H9 (cell line): ENCODE measurements at regions not wholly inside any gene's neighbourhood (a gene's known extent, or its start where the extent isn't known, plus 50 kb on each side); places are given as distances from the start of the nearest gene placed in this dataset.

ENCODE experiments used
- DNase-seq: peaks from one replicate; pipeline ENCODE4 v3.0.0-alpha.2; 2017
- H2AFZ ChIP-seq: one replicate; pipeline ENCODE4 v1.6.1; 2013; ENCODE audit warnings: mild to moderate bottlenecking, low read length, control low read depth, moderate library complexity
- H2AK5ac ChIP-seq: 2 replicates; pipeline ENCODE4 v1.6.1; 2013; ENCODE audit warnings: low read length, control low read depth, mixed read lengths; ENCODE audit not compliant: insufficient read length
- H2BK120ac ChIP-seq: one replicate; pipeline ENCODE4 v1.6.1; 2013; ENCODE audit warnings: low read depth, mild to moderate bottlenecking, low read length, control low read depth, inconsistent platforms; ENCODE audit not compliant: poor library complexity, severe bottlenecking
- H2BK12ac ChIP-seq: 2 replicates; pipeline ENCODE4 v1.6.1; 2013; ENCODE audit warnings: low read length, control low read depth, mixed read lengths, low read depth; ENCODE audit not compliant: insufficient read length
- H2BK15ac ChIP-seq: 2 replicates; pipeline ENCODE4 v1.6.1; 2013; ENCODE audit warnings: low read depth, low read length, control low read depth
- H2BK20ac ChIP-seq: one replicate; pipeline ENCODE4 v1.6.1; 2013; ENCODE audit warnings: low read depth, mild to moderate bottlenecking, low read length, control low read depth, inconsistent platforms; ENCODE audit not compliant: poor library complexity, severe bottlenecking
- H2BK5ac ChIP-seq: 2 replicates; pipeline ENCODE4 v1.6.1; 2013; ENCODE audit warnings: low read length, control low read depth, mixed read lengths; ENCODE audit not compliant: insufficient read length
- H3K14ac ChIP-seq: 2 replicates; pipeline ENCODE4 v1.6.1; 2013; ENCODE audit warnings: low read length, control low read depth; ENCODE audit not compliant: insufficient read depth
- H3K18ac ChIP-seq: 2 replicates; pipeline ENCODE4 v1.6.1; 2013; ENCODE audit warnings: low read depth, mild to moderate bottlenecking, mixed read lengths, low read length, control low read depth; ENCODE audit not compliant: insufficient read length
- H3K23ac ChIP-seq: 2 replicates; pipeline ENCODE4 v1.6.1; 2013; ENCODE audit warnings: low read length, control low read depth, mixed read lengths, low read depth; ENCODE audit not compliant: insufficient read length
- H3K23me2 ChIP-seq: 2 replicates; pipeline ENCODE4 v1.6.1; 2013; ENCODE audit warnings: low read depth, mild to moderate bottlenecking, mixed read lengths, low read length, control low read depth; ENCODE audit not compliant: insufficient read length, poor library complexity, severe bottlenecking
- H3K27ac ChIP-seq: 2 replicates; pipeline ENCODE4 v1.5.1; 2013; ENCODE audit warnings: low read length, control low read depth, mixed read lengths, low read depth; ENCODE audit not compliant: insufficient read length
- H3K27me3 ChIP-seq: 2 replicates; pipeline ENCODE4 v1.6.1; 2013; ENCODE audit warnings: low read length, control low read depth, inconsistent platforms; ENCODE audit not compliant: insufficient read depth
- H3K4ac ChIP-seq: 2 replicates; pipeline ENCODE4 v1.6.1; 2013; ENCODE audit warnings: low read depth, mild to moderate bottlenecking, control low read depth, inconsistent platforms, low read length, moderate library complexity
- H3K4me1 ChIP-seq: 2 replicates; pipeline ENCODE4 v1.6.1; 2013; ENCODE audit warnings: low read length, control low read depth, inconsistent platforms; ENCODE audit not compliant: insufficient read depth
- H3K4me2 ChIP-seq: 2 replicates; pipeline ENCODE4 v1.6.1; 2013; ENCODE audit warnings: low read length, control low read depth, mixed read lengths; ENCODE audit not compliant: insufficient read length, insufficient read depth
- H3K56ac ChIP-seq: 2 replicates; pipeline ENCODE4 v1.6.1; 2013; ENCODE audit warnings: low read depth, mild to moderate bottlenecking, mixed read lengths, low read length, control low read depth; ENCODE audit not compliant: insufficient read length
- H3K79me1 ChIP-seq: 2 replicates; pipeline ENCODE4 v1.6.1; 2013; ENCODE audit warnings: low read depth, mild to moderate bottlenecking, moderate library complexity, low read length, control low read depth, inconsistent platforms; ENCODE audit not compliant: insufficient read depth, poor library complexity, severe bottlenecking
- H3K79me2 ChIP-seq: 2 replicates; pipeline ENCODE4 v1.6.1; 2013; ENCODE audit warnings: low read length, control low read depth, inconsistent platforms; ENCODE audit not compliant: insufficient read depth
- H3K9ac ChIP-seq: 2 replicates; pipeline ENCODE4 v1.6.1; 2013; ENCODE audit warnings: low read length, control low read depth, mixed read lengths; ENCODE audit not compliant: insufficient read length; ENCODE audit errors: extremely low read depth
- H3K9me3 ChIP-seq: one replicate; pipeline ENCODE4 v1.6.1; 2013; ENCODE audit warnings: low read depth, low read length, inconsistent platforms; ENCODE audit not compliant: control insufficient read depth
- H3T11ph ChIP-seq: one replicate; pipeline ENCODE4 v1.6.1; 2013; ENCODE audit warnings: mild to moderate bottlenecking, low read length, control low read depth, inconsistent platforms
- H4K20me1 ChIP-seq: one replicate; pipeline ENCODE4 v1.6.1; 2013; ENCODE audit not compliant: control insufficient read depth, insufficient read length, insufficient read depth
- H4K5ac ChIP-seq: 2 replicates; pipeline ENCODE4 v1.6.1; 2013; ENCODE audit warnings: low read depth, mild to moderate bottlenecking, mixed read lengths, low read length, control low read depth; ENCODE audit not compliant: insufficient read length
- H4K8ac ChIP-seq: replicated peaks from 2 replicates; pipeline ENCODE4 v1.6.1; 2013; ENCODE audit warnings: low read length, control low read depth, mixed read lengths, low read depth; ENCODE audit not compliant: insufficient read length
- H4K91ac ChIP-seq: 2 replicates; pipeline ENCODE4 v1.6.1; 2013; ENCODE audit warnings: low read depth, mild to moderate bottlenecking, moderate library complexity, mixed read lengths, low read length, control low read depth; ENCODE audit not compliant: insufficient read length
- H3K27ac Mint-ChIP-seq, 3 experiments: 2 replicates in 2 of 3; 3 replicates in 1 of 3; pipeline ENCODE4 v1.8.0; 2020 to 2021; ENCODE audit warnings: mixed read lengths in 3 of 3, mild to moderate bottlenecking in 1 of 3, moderate library complexity in 1 of 3
- H3K27me3 Mint-ChIP-seq: 2 replicates; pipeline ENCODE4 v1.8.0; 2021; ENCODE audit warnings: low read depth, mild to moderate bottlenecking, moderate library complexity, mixed read lengths
- H3K36me3 Mint-ChIP-seq, 3 experiments: 2 replicates in 2 of 3; 3 replicates in 1 of 3; pipeline ENCODE4 v1.8.0; 2020 to 2021; ENCODE audit warnings: low read depth in 3 of 3, mixed read lengths in 3 of 3; ENCODE audit not compliant: insufficient read depth in 1 of 3
- H3K4me1 Mint-ChIP-seq, 2 experiments: 2 replicates each; pipeline ENCODE4 v1.8.0; 2020; ENCODE audit warnings: mixed read lengths in 2 of 2
- H3K4me3 Mint-ChIP-seq, 2 experiments: 2 replicates in 1 of 2; 3 replicates in 1 of 2; pipeline ENCODE4 v1.8.0; 2020 to 2021; ENCODE audit warnings: mild to moderate bottlenecking in 2 of 2, mixed read lengths in 2 of 2, moderate library complexity in 1 of 2
- H3K9me3 Mint-ChIP-seq, 2 experiments: 2 replicates in 1 of 2; 3 replicates in 1 of 2; pipeline ENCODE4 v1.8.0; 2020; ENCODE audit warnings: mild to moderate bottlenecking in 2 of 2, mixed read lengths in 2 of 2, moderate library complexity in 1 of 2
- CTCF ChIP-seq: fragments of 200-600 bp; sonication (generic); conservative IDR thresholded peaks from 3 replicates; pipeline ENCODE4 v1.8.0; 2021; ENCODE audit warnings: antibody characterized with exemption, mild to moderate bottlenecking
- whole genome bisulfite sequencing: extraction: QIAGEN DNeasy Blood & Tissue Kit; methylation state at CpG from one replicate; pipeline ENCODE4 v1.1.7; 2013; ENCODE audit warnings: missing lambda C conversion rate, low lambda C conversion rate, mixed read lengths; ENCODE audit not compliant: insufficient read length; ENCODE audit errors: extremely low coverage; 5-methylcytosine and 5-hydroxymethylcytosine counted together

- Histone ChIP-seq H3K14ac (no peak overlapping the region), H3K9me3 (no peaks in the 10 kb centered on the region), H2BK120ac (no peak overlapping the region), H3K9ac (no peak overlapping the region), H2BK15ac (no peak overlapping the region), H3K79me2 (no peaks in the 10 kb centered on the region), H3K4me2 (no peak overlapping the region), H2AFZ (no peak overlapping the region), H2BK20ac (no peak overlapping the region), H3K79me1 (no peaks in the 10 kb centered on the region), H3K56ac (no peak overlapping the region), H2AK5ac (no peak overlapping the region), H3K23ac (no peak overlapping the region), H3K23me2 (no peaks in the 10 kb centered on the region), H3K4me1 (no peaks in the 10 kb centered on the region), H2BK5ac (no peak overlapping the region), H2BK12ac (no peak overlapping the region), H3K27me3 (peaks cover 2% of the 10 kb centered on the region; the same call in 1 of the 2 replicates), H3K18ac (no peak overlapping the region), H3K4ac (no peak overlapping the region), H4K5ac (no peak overlapping the region), H4K8ac (no peak overlapping the region), H4K91ac (no peak overlapping the region), H3K27ac (no peak overlapping the region), H3T11ph (no peak overlapping the region), H4K20me1 (no peaks in the 10 kb centered on the region)
- Mint-ChIP-seq H3K27me3 (no peaks in the 10 kb centered on the region), H3K36me3 (no peaks in the 10 kb centered on the region), H3K4me1 (no peaks in the 10 kb centered on the region), H3K4me3 (no peak overlapping the region), H3K27ac (no peak overlapping the region), H3K9me3 (no peaks in the 10 kb centered on the region)
- DNase-seq = no peak
- WGBS = no CpG with 5 or more reads among the region's 2 CpGs
- TF ChIP-seq CTCF = no peak
These were observed 101.8 kb downstream of the NUFIP1 start for GRCh38 chr13:44887515-44887914.
